Nephron (organoid): ENCODE measurements at regions not wholly inside any gene's neighbourhood (a gene's known extent, or its start where the extent isn't known, plus 50 kb on each side); places are given as distances from the start of the nearest gene placed in this dataset.
"Not testable (repeated sequence)": the region's sequence is repeated elsewhere in the genome, so short reads cannot be mapped to it uniquely, and the experiment has no call there.

ENCODE experiments used
- H3K27ac Mint-ChIP-seq, 3 experiments: 2 replicates each; pipeline ENCODE4 v1.8.0; 2020; ENCODE audit warnings: mixed read lengths in 3 of 3, mild to moderate bottlenecking in 2 of 3, moderate library complexity in 1 of 3
- H3K27me3 Mint-ChIP-seq: 2 replicates; pipeline ENCODE4 v1.8.0; 2021; ENCODE audit warnings: low read depth, mild to moderate bottlenecking, moderate library complexity, mixed read lengths
- H3K36me3 Mint-ChIP-seq: 2 replicates; pipeline ENCODE4 v1.8.0; 2020; ENCODE audit warnings: low read depth, mixed read lengths
- H3K4me1 Mint-ChIP-seq: 2 replicates; pipeline ENCODE4 v1.8.0; 2020; ENCODE audit warnings: mixed read lengths
- H3K4me3 Mint-ChIP-seq, 3 experiments: 2 replicates each; pipeline ENCODE4 v1.8.0; 2020; ENCODE audit warnings: mild to moderate bottlenecking in 3 of 3, mixed read lengths in 3 of 3, moderate library complexity in 2 of 3
- H3K9me3 Mint-ChIP-seq: 2 replicates; pipeline ENCODE4 v1.8.0; 2020; ENCODE audit warnings: mixed read lengths
- CTCF ChIP-seq, 3 experiments: fragments of 200-600 bp; sonication (generic); IDR thresholded peaks; one replicate each; pipeline ENCODE4 v1.5.0; 2021; ENCODE audit warnings: antibody characterized with exemption in 3 of 3; ENCODE audit not compliant: unreplicated experiment in 3 of 3

GRCh38 chr9:107836300-107836699 lies 346.7 kb upstream of the KLF4 start:
- TF ChIP-seq CTCF (IDR thresholded peaks at IDR 0.05; ENCODE audit: unreplicated experiment in 3 of 3) = no peak

GRCh38 chr9:107833295-107833694 lies 343.7 kb upstream of the KLF4 start:
- Mint-ChIP-seq H3K36me3 (no peaks in the 10 kb centered on the region), H3K9me3 (peaks cover 13% of the 10 kb centered on the region), H3K4me3 (no peak overlapping the region), H3K4me1 (no peaks in the 10 kb centered on the region), H3K27ac (no peak overlapping the region), H3K27me3 (peaks cover 9% of the 10 kb centered on the region)
- no peak for TF ChIP-seq CTCF (IDR thresholded peaks at IDR 0.05; ENCODE audit: unreplicated experiment in 3 of 3)

More at GRCh38 chr9:107836300-107836699, 346.7 kb upstream of the KLF4 start:
- no peak overlapping the region for H3K4me3 Mint-ChIP-seq
- H3K4me1 Mint-ChIP-seq = no peaks in the 10 kb centered on the region
- peaks cover 9% of the 10 kb centered on the region for H3K27me3 Mint-ChIP-seq
- no peaks in the 10 kb centered on the region for H3K36me3 Mint-ChIP-seq
- no peak overlapping the region for H3K27ac Mint-ChIP-seq
- H3K9me3 Mint-ChIP-seq = no peaks in the 10 kb centered on the region

- Mint-ChIP-seq H3K9me3 (peaks cover 13% of the 10 kb centered on the region), H3K27me3 (peaks cover 9% of the 10 kb centered on the region), H3K4me3 (no peak overlapping the region), H3K27ac (no peak overlapping the region), H3K4me1 (no peaks in the 10 kb centered on the region), H3K36me3 (no peaks in the 10 kb centered on the region)
- no peak for TF ChIP-seq CTCF (IDR thresholded peaks at IDR 0.05; ENCODE audit: unreplicated experiment in 3 of 3)
Measured at GRCh38 chr9:107832871-107833270, 343.3 kb upstream of the KLF4 start.

GRCh38 chr9:107830479-107830878 lies 340.9 kb upstream of the KLF4 start:
- H3K27ac Mint-ChIP-seq = no peak overlapping the region
- TF ChIP-seq CTCF (IDR thresholded peaks at IDR 0.05; ENCODE audit: unreplicated experiment in 3 of 3) = no peak
- H3K4me3 Mint-ChIP-seq = no peak overlapping the region
- H3K4me1 Mint-ChIP-seq = no peaks in the 10 kb centered on the region
- H3K9me3 Mint-ChIP-seq = peaks cover 16% of the 10 kb centered on the region
- peaks cover 5% of the 10 kb centered on the region for H3K27me3 Mint-ChIP-seq
- no peaks in the 10 kb centered on the region for H3K36me3 Mint-ChIP-seq

- no peaks in the 10 kb centered on the region for H3K4me1 Mint-ChIP-seq
- H3K4me3 Mint-ChIP-seq = no peak overlapping the region
- H3K27me3 Mint-ChIP-seq = peaks cover 1% of the 10 kb centered on the region
- H3K27ac Mint-ChIP-seq = no peak overlapping the region
- H3K36me3 Mint-ChIP-seq = no peaks in the 10 kb centered on the region
- H3K9me3 Mint-ChIP-seq = peaks cover 16% of the 10 kb centered on the region
- no peak for TF ChIP-seq CTCF (IDR thresholded peaks at IDR 0.05; ENCODE audit: unreplicated experiment in 3 of 3)
Measured at GRCh38 chr9:107827884-107828283, 338.3 kb upstream of the KLF4 start.

GRCh38 chr9:107827304-107827703 lies 337.7 kb upstream of the KLF4 start:
- Mint-ChIP-seq H3K27me3 (peaks cover 5% of the 10 kb centered on the region), H3K4me3 (no peak overlapping the region), H3K4me1 (no peaks in the 10 kb centered on the region), H3K27ac (no peak overlapping the region), H3K9me3 (peaks cover 16% of the 10 kb centered on the region), H3K36me3 (no peaks in the 10 kb centered on the region)
- no peak for TF ChIP-seq CTCF (IDR thresholded peaks at IDR 0.05; ENCODE audit: unreplicated experiment in 3 of 3)

GRCh38 chr9:107826688-107826983 lies 337.1 kb upstream of the KLF4 start:
- H3K36me3 Mint-ChIP-seq, H3K27ac Mint-ChIP-seq, H3K4me1 Mint-ChIP-seq, H3K27me3 Mint-ChIP-seq, H3K4me3 Mint-ChIP-seq: not testable (repeated sequence)
- peaks cover 16% of the 10 kb centered on the region for H3K9me3 Mint-ChIP-seq
